Activated CD8-positive, alpha-beta memory T cell treated with anti-CD3 and anti-CD28 coated beads, Interleukin-2, amount 50 U/mL, for 4 hours (primary cell): ENCODE measurements at regions not wholly inside any gene's neighbourhood (a gene's known extent, or its start where the extent isn't known, plus 50 kb on each side); places are given as distances from the start of the nearest gene placed in this dataset.
"Not testable (repeated sequence)": the region's sequence is repeated elsewhere in the genome, so short reads cannot be mapped to it uniquely, and the experiment has no call there.

ENCODE experiments used
- DNase-seq: peaks from one replicate; pipeline ENCODE4 v3.0.0-alpha.2; 2020

DNA sequence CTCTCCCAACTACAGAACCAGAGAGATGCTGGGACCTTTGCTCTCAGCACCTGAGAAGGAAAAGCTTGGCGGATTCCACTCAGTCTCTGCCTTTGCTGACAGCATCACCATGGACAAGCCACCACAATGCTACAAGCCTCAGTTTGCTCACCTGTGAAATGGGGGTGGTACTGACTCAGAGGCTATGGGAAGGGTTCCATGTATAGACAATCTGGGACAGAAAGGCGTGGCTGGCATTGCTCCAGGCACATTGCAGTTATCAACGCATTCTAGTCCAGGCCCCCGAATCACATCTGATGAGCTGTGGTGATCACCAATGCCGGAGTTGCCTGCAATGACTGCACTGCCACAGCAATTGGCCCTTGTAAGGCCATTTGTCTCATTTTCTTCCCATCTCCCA, 72.6 kb downstream of the ISX start:
- DNase-seq, result no peak

DNA sequence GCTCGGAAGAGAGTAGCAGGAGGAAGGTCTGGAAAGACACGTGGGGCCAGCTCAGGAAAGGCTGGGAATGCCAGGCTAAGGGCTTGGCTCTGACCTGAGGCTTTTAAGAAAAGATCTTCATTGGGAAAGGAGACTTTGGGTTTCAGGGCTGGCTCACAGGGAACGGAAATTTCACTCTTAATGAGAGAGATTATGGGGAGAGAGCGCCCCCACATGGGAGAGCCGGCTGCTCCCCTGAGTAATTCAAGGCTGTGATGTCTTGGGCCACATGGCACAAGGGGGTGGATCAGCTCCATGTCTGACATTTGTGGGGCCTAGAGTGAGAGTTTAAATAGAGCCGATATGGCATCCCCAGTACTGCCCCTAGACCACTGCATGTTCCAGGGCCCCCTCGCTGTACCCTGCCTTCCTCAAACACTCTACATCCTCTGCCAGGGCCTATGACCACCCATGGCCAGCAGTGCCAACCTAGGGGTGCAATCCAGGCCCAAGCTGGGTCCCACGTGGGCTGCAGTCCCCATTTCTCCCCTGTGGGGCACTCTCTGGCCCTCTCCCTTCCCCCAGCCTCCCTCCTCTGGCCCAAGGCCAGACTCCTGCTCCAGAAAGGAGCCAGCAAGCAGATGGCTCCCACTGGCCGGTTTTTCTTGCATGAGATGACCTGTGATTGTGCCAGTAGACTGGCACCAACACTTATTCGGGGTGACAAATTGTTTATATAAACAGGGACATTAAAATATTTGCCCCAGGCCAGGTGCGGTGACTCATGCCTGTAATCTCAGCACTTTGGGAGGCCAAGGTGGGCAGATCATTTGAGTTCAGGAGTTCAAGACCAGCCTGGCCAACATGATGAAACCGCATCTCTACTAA, 75.2 kb downstream of the ISX start:
- no peak for DNase-seq

DNA sequence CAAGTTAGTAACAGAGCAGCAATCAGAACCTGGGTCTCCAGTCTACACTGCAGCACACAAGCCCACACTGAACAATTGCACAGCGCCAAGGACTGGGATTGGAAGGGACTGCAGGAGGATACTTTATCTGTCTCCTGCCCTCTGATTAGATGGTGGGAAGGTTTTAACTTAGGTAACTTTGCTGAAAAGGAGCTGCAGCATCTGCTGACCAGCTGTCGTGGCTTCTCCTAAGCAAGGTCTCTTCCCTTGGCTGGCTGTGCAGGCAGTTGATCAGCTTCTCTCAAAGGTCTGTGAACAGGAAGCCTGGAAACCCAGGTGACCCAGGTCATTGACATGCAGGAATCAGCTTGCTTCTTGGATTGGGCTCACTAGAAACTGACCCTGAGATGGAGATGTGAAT, 82.4 kb downstream of the ISX start:
- no peak for DNase-seq

DNA sequence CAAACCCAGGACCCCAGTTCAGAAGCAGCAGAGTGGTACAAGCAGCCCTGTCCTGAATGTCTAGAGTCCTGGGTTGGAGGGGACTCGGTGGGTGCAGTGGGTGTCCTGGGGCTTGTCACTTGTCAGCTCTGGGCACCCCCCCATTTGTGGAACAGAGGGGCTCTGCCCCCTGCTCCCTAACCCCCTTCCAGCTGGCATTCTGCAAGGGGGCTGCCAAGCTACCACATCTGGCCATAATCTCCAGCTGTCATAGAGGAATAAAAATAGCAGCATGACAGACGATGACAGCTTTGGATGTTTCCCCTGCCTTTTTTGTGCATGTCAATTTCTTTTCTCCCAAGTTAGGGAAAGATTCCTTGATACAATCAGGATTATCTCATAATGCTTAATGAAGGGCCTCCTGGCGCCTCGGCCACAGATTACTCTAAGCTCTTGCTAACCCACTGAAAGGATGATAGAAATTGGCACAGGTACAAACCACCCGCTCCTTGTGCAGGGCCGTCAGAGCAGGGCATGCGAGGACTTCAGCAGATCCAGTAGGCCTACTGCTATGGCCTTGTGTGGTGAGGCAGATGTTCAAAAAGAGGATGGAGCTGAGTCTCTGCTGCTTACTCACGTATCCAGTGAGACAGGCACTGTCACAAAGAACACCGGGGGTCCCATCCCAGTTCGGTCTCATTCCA, 83.0 kb downstream of the ISX start:
- no peak for DNase-seq

DNA sequence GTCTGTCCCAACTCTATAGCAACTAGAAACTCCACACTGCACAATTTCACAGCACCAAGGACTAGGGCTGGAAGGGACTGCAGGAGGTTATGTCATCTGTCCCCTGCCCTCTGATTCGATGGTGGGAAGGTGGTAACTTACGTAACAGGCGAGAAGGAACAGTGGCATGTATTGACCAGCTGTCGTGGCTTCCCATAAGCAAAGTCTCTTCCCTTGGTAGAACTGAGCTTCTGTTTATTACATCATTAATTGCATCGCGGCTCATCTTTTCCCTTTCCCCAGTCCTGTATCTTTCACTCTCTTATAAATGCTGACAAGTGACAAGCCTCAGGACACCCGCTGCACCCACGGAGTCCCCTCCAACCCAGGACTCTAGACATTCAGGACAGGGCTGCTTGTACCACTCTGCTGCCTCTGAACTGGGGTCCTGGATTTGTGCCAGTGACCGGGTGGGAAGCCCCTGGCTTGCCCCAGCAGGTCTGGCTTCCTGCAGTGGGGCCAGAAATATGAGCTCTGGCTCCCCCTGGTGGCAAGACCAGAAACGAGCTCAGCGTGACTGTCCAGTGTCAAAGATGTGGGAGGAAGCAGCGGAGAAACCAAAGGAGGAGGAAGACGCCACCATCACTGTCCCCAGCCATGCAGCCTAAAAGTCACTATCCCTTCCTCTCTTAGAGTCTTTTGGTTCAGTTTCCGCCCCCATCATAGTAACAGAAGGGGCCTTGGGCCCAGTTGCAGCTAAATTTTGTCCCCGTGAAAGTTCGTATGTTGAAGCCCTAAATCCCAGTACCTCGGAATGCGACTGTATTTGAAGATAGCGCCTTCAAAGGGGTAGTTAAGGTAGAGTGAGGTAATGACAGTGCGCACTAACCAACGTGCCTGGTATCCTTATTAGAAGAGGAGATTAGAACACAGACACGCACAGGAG, 84.5 kb downstream of the ISX start:
- DNase-seq, result peak; percentile 57

DNA sequence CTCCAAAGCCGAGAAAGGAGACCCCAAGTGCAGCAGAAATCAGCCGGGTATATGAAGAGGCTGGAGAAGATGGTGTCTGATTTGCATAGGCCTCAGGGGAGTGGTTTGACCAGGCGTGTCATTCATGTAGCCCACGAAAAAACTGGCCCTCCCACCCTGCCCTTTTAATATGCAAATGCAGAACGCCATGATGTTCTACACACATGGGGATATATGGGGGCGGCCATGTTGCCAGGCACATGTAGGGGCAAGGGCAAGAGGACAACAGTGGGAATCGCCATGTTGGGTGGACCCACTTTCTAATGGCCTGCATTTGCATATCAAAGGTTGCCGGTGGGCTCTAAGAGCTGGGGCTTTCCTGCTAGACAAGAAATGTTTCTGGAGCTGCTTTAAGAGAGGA, 86.4 kb downstream of the ISX start:
- no peak for DNase-seq

DNA sequence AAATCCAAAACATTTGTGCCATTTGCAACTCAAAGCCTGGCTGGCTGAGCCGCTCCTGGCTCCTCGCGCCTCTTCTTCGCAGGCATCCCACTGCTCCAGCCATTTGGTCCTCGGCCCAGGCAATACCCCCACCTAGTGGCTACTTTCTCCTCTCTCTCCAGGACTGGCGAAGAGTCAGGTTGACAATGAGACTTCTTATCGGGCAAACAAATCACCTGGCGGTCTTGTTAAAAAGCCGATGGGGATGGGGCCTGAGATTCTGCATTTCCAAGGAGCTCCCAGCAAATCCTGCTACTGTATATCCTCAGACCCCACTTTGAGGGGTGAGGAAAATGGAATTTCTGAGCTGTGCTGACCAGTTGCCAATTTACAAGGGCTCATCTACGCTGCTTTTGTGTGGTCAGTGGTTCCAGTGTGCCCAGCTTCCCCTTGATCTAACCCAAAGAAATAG, 89.0 kb downstream of the ISX start:
- DNase-seq, result no peak

DNA sequence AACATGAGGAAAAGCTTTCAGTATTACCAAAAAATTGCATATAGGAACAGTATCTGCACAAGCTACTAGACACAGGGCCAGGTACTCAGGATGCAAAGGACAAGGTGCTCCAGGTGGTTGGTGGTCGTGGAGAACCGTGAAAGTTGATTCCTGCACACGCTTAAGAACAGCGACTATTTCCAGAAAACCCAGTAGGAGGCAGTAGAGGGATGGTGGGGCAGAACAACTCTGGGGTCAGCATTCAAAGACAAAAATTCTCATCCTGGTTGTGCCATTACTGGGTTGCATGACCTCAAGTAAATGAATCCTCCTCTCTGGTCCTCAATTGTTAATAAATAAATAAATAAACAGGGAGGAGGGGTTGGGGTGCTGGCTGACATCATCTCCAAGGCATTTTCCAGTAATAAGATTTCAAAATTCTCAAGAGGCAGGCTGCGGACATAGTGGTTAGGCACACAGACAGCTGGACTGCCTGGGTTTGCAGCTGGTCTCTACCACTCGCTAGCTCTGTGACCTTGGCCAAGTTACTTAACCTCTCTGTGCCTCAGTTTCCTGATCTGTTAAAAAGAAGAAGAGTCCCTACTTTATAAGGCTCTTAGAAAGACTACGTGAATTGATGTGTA, 89.6 kb downstream of the ISX start:
- no peak for DNase-seq

DNA sequence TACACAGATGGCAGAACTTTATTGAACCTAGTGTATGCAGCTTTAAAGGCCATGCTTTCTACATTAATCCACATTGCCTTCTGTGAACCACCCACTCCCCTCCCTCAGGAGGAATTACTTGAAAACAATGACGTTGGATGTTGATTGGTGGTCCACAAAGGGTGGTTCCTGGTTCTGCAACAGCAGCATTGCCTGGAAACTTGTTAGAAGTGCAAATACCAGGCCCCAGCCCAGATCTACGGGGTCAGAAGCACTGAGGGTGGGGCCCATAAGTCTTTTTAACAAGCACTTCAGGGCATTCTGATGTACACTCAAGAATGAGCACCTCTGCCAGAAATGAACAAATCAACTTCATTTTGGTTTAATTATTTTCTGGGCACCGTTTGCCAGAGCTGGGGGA, 91.0 kb downstream of the ISX start:
- DNase-seq, result no peak

DNA sequence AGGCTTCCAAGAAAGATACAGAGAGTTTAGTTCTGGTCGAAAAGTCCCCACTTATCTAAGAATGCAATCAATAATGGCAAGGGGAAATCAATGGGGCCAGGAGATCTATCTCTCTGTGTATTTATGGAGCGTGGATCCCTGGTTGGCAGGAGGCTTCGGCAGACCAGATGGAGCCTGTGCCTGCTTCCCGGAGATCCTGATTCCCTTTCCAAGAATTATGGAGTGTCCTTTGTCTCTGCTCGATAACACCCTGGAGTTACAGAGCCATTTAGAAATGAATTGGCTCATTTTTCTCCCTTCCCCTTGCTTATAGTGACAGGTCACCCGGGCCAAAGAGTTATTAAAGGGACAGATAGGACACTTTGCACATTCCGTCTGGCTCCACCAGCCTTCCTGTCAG, 92.4 kb downstream of the ISX start:
- DNase-seq, result no peak

DNA sequence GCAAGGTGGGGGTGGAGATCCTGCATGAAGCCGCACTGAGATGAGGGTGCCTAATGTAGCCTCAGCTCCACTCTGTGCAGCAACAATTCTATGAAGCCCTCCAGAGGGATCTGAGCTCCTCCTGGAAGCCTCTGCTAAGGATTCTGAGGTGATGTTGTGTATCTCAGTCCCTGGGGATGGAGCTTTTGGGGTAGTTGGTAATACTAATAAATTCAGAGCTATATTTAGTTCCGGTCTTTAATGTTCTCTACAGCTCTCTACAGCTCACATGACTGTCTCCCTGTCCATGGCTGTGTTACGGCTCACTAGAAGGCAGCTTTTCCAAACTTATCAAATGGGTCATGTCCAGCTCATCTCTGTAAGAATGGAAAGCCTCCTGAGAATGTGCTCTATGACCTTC, 93.4 kb downstream of the ISX start:
- no peak for DNase-seq

DNA sequence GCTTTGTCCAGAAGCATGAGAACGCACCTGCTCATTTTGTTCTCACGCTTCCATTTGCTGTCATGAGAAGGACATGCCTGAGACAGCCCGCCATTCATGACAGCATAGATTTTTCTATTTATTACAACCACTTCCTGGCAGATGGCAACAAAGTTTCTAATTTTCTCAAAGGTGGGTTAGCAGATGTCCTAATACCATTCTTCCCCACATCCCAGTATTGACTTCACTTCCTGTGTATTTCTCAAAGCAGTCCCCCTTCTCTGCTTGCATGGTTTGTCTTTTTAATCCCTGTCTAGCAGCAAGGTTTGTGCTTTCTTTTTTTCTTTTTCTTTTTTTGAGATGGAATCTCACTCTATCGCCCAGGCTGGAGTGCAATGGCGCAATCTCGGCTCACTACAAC, 94.3 kb downstream of the ISX start:
- no peak for DNase-seq

DNA sequence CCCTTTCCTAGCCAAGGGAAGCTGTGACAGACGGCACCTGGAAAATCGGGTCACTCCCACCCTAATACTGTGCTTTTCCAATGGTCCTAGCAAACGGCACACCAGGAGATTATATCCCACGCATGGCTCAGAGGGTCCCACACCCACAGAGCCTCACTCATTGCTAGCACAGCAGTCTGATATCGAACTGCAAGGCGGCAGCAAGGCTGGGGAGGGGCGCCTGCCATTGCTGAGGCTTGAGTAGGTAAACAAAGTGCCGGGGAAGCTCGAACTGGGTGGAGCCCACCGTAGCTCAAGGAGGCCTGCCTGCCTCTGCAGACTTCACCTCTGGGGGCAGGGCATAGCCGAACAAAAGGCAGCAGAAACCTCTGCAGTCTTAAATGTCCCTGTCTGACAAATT, 91.4 kb upstream of the HMGXB4 start:
- not testable (repeated sequence) for DNase-seq

DNA sequence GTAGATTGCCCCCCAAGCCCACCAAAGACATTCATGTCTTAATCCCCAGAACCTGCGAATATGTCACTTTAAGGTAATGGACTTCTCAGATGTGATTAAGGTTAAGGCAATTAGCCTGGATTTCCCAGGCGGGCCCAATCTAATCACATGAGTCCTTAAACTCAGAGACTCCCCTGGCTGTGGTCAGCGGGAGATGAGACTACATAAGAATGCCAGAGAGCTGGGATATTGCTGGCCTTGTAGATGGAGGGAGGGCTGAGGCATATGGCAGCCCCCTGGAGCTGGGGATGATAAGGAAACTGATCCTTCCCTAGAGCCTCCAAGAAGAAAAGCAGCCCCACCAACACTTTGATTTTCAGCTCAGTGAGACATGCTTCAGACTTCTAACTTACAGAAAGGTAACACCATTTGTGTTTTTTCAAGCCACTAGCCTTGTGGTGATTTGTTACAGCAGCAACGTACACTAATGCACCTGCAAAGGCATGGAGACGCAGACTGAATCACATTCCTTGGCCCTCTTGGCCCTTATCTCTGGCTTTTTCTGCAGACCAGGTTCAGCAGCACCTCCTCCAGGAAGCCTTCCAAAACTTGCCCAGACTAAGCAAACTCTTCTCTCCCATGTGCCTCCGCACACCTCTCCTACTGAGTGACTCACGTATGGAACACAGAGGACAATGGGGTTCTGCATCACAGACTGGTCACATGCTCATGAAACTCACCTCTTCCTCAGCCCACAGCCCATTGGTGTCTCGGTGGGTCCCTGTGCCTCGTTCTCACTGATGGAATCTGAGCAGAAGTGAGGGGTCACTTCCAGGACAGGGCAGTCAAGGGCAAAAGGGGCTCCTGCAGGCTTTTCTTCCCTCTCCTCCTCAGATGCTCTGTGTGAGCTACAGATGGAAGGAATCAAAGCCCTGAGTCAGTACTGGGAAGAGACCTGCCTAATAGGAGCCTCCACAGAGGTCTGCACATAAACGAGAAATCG, 86.3 kb upstream of the HMGXB4 start:
- DNase-seq, result no peak

DNA sequence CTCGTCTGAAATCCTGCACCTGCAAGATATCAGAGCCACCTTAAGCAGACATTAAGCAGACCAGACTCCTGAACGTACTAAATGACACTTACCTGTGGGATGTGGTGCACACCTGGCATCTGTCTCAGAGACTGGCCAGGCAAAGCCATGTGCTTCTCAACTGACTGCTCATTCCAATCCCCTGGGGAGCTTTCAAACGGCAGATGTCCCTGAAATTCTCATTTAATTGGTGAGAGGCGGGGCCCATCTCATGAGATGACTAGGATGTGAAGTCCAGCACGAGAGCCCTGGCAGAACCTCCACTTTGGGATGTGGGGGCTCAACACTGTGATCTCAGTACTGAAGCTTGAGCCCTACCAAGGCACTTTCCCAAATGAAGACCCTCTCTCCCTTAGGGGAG, 84.9 kb upstream of the HMGXB4 start:
- DNase-seq, result no peak

DNA sequence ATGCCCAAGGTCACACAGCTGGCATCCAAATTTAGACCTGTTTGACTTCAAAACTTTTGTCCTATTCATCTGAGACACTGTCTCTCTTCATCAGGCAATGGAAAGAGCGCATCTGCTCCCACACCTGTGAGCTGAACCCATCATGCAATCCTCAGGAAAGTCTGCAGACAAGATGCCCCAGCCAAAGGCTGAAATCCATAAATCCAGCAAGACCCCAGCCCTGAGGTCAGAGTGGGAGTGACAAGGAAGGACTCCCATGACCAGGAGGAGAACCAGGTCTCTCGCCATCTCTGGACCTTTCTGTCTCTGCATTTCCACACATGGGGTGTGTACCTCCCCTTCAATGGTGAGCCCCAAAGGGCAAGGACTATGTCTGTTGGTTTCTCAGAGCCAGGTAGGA, 83.6 kb upstream of the HMGXB4 start:
- DNase-seq, result no peak

DNA sequence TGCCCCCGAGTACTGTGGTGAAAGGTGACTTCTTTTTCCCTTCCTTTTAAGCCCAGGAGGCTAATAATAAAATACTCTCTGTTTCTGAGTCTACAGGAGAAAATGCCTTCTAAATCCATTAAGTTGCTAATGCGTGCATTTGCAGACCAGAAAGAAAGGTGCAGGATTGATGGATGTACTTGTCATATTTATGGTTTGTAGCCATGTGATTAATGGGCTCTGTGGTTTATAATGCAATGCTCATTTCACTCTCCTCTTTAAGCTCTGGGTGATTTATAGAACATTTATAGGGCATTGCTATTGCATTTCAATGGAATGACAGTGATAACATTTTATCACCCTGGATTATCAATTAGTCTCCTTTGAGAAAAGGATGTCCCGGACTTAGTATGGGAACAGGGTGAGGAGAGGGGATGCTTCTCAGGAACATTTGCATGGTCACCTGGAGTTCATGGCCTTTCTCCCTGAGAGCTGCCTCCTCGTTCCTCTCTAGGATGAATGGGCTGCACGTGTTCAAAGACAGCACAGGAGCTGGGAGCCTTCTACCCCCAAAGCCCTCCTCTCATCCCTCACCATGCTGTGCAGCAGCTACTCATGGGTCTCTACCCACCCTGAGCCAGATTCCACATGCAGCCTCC, 82.8 kb upstream of the HMGXB4 start:
- DNase-seq, result no peak

DNA sequence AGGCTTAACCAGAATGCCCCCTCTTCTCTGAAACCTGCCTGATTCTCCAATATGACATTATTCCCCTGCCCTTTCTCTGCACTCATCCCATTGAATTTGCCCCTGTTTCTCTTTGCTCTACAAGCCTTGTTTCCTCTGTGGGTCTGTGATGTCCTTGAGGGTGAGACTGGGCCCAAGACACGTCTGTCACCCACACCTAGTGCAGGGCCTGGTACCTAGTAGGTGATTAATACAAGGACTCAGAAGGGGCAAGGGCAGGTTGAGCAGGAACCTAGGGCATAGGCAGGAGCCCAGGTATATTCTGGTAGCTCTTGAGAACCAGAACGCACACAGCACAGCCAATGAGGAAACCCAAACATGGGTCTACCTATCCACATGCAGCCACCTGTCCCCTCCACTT, 81.9 kb upstream of the HMGXB4 start:
- DNase-seq, result no peak

DNA sequence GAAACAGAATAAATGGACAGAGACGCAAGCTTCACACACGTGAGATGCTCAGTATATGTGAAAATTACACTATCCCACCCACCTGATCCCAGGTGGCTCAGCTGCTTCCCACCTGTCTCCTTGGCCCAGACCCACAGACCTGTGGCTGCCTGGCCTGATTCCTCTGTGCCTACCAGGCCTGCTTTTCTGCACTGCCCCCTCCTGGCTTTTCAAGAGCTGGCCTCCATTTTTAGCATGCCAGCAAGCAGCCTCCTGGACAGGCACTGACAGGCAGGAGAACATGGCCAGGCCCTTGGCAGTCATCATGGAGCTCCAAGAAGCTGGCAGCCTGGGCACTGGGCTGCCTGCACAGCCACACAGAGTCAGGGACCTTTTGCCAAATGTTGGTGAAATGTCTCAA, 79.5 kb upstream of the HMGXB4 start:
- no peak for DNase-seq

DNA sequence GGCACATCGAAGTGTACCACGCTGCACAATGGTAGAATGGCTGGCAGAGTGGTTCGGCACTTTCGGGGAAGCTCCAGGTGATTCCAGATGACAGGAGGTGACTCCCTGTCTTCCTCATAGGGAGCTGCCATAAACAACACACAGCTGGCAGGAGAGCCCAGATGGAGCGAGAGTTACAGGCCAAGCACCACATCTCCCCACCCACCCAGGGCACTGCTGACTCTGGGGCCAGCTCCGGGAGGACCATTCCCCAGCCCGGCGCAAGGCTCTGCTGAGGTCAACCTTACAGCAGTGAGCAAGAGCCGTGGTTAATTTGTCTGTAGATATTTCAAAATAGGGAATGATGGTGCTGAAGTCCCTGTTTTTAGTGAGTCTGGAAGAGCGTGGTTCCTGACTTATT, 78.8 kb upstream of the HMGXB4 start:
- DNase-seq, result no peak

DNA sequence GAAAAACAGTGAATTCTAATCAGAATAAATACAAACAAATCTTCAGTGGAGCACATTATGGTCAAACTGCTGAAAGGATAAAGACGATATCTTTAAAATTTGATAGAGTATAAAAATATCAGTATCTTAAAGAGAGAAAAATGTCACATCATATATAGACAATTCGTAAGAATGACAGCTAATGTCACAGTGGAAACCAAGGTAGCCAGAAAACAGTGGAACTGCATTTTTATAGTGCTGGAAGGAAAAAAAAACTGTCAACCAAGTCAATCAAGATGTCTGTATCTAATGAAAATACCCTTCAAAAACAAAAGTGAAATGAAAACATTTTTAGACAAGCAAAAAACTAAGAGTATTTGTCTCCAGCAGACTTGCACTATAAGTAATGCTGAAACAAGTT, 73.4 kb upstream of the HMGXB4 start:
- no peak for DNase-seq
